ENCODE measurements at regions not wholly inside any gene's neighbourhood (a gene's known extent, or its start where the extent isn't known, plus 50 kb on each side); places are given as distances from the start of the nearest gene placed in this dataset.
"Not testable (repeated sequence)": the region's sequence is repeated elsewhere in the genome, so short reads cannot be mapped to it uniquely, and the experiment has no call there.

GRCh38 chr4:30589669-30590068, 130.5 kb upstream of the PCDH7 start:
- H3K27ac ChIP-seq (ENCODE audit: low read depth, low read length); H3K79me2 ChIP-seq (ENCODE audit: control insufficient read depth in 1 of 2, insufficient read depth in 2 of 2, low read length in 2 of 2); POLR2A ChIA-PET (ENCODE audit: partially characterized antibody); H3K27me3 ChIP-seq (replicated peaks in 1 of 4; ENCODE audit: control insufficient read depth in 3 of 4, extremely low read depth in 1 of 4, insufficient read depth in 3 of 4, low read length in 3 of 4); H2BK15ac ChIP-seq (ENCODE audit: low read length); H2AK5ac ChIP-seq (ENCODE audit: low read depth, low read length); DNase-seq (ENCODE audit: low read depth in 1 of 2, low spot score in 2 of 2); H3K4me1 ChIP-seq (replicated peaks in 1 of 4; ENCODE audit: control insufficient read depth in 3 of 4, insufficient read depth in 4 of 4, low read length in 3 of 4); H3K79me1 ChIP-seq (ENCODE audit: low read depth, low read length); H4K8ac ChIP-seq (ENCODE audit: extremely low read depth, insufficient read depth, low read length); H3K4me3 ChIP-seq (ENCODE audit: extremely low read depth in 1 of 4, insufficient read depth in 2 of 4, low read depth in 3 of 4, low read length in 4 of 4); H3K23me2 ChIP-seq (ENCODE audit: low read depth, low read length); H3K36me3 ChIP-seq (ENCODE audit: control insufficient read depth in 2 of 4, insufficient read depth in 4 of 4, low read length in 3 of 4); H4K5ac ChIP-seq (ENCODE audit: insufficient read length, low read depth, low read length); H3K9ac ChIP-seq (replicated peaks in 1 of 4; ENCODE audit: extremely low read depth in 1 of 4, low read depth in 3 of 4, low read length in 3 of 4); FAIRE-seq; H2BK120ac ChIP-seq (replicated peaks; ENCODE audit: low read depth, low read length); H3K18ac ChIP-seq (ENCODE audit: extremely low read depth, low read length); H2BK12ac ChIP-seq (ENCODE audit: low read depth, low read length); CTCF ChIA-PET (ENCODE audit: partially characterized antibody); H2BK20ac ChIP-seq (ENCODE audit: low read length); H3K4ac ChIP-seq (replicated peaks; ENCODE audit: insufficient read length, low read depth, low read length); H3K56ac ChIP-seq (replicated peaks; ENCODE audit: insufficient read length, low read depth, low read length); H3K23ac ChIP-seq (ENCODE audit: insufficient read length); H3K9me3 ChIP-seq (ENCODE audit: insufficient read depth in 2 of 2, low read depth in 1 of 2, low read length in 1 of 2); H4K20me1 ChIP-seq (replicated peaks in 1 of 2; ENCODE audit: control insufficient read depth in 1 of 2, insufficient read depth in 2 of 2, low read length in 2 of 2); H4K91ac ChIP-seq (replicated peaks; ENCODE audit: insufficient read length, low read length); H3K4me2 ChIP-seq (ENCODE audit: insufficient read depth in 1 of 2, low read depth in 2 of 2, low read length in 2 of 2); H2AFZ ChIP-seq (ENCODE audit: low read length); H3K14ac ChIP-seq (ENCODE audit: insufficient read length); H2BK5ac ChIP-seq (ENCODE audit: low read depth, low read length): not testable (repeated sequence)
- 100% methylated on average over 3 of the region's 3 CpGs; no CpG with 5 or more reads in 1 of the 2 experiments for WGBS, 2 experiments (ENCODE audit: extremely low coverage in 1 of 2, insufficient coverage in 1 of 2, insufficient read length in 1 of 2, insufficient replicate concordance in 2 of 2, low coverage in 1 of 2, low lambda C conversion rate in 2 of 2, missing lambda C conversion rate in 1 of 2)
